ENCODE measurements at regions not wholly inside any gene's neighbourhood (a gene's known extent, or its start where the extent isn't known, plus 50 kb on each side); places are given as distances from the start of the nearest gene placed in this dataset.
A peak's percentile ranks its signal among the peaks of the same experiment; 100 is the strongest.

GRCh38 chr1:4395676-4396075, 258.7 kb upstream of the AJAP1 start:
- no peak for DNase-seq

- no peak for DNase-seq
Observed at GRCh38 chr1:4396551-4396950, 257.9 kb upstream of the AJAP1 start.

GRCh38 chr1:4397196-4397595, 257.2 kb upstream of the AJAP1 start:
- no peak for DNase-seq

GRCh38 chr1:4402032-4402431, 252.4 kb upstream of the AJAP1 start:
- no peak for DNase-seq

- no peak for DNase-seq
Observed at GRCh38 chr1:4404854-4405590, 249.4 kb upstream of the AJAP1 start.

GRCh38 chr1:4407851-4408250, 246.6 kb upstream of the AJAP1 start:
- DNase-seq, result no peak

GRCh38 chr1:4408380-4408779, 246.0 kb upstream of the AJAP1 start:
- no peak for DNase-seq

GRCh38 chr1:4411862-4412261, 242.5 kb upstream of the AJAP1 start:
- no peak for DNase-seq

GRCh38 chr1:4415476-4415875, 238.9 kb upstream of the AJAP1 start:
- DNase-seq, result no peak

GRCh38 chr1:4416189-4416588, 238.2 kb upstream of the AJAP1 start:
- no peak for DNase-seq

GRCh38 chr1:4418021-4418420, 236.4 kb upstream of the AJAP1 start:
- no peak for DNase-seq

- DNase-seq, result no peak
Observed at GRCh38 chr1:4421986-4422385, 232.4 kb upstream of the AJAP1 start.

- DNase-seq, result no peak
Observed at GRCh38 chr1:4422504-4423289, 231.7 kb upstream of the AJAP1 start.

GRCh38 chr1:4424254-4424653, 230.2 kb upstream of the AJAP1 start:
- no peak for DNase-seq

- DNase-seq, result no peak
Observed at GRCh38 chr1:4424766-4425165, 229.6 kb upstream of the AJAP1 start.

- DNase-seq, result peak; percentile 4
Observed at GRCh38 chr1:4425892-4426291, 228.5 kb upstream of the AJAP1 start.

- no peak for DNase-seq
Observed at GRCh38 chr1:4428711-4429110, 225.7 kb upstream of the AJAP1 start.

- DNase-seq, result no peak
Observed at GRCh38 chr1:4430406-4431365, 223.7 kb upstream of the AJAP1 start.

GRCh38 chr1:4431491-4431890, 222.9 kb upstream of the AJAP1 start:
- DNase-seq, result no peak

- DNase-seq, result no peak
Observed at GRCh38 chr1:4433075-4433474, 221.3 kb upstream of the AJAP1 start.

GRCh38 chr1:4444086-4444485, 210.3 kb upstream of the AJAP1 start:
- no peak for DNase-seq

- DNase-seq, result no peak
Observed at GRCh38 chr1:4447778-4448420, 206.5 kb upstream of the AJAP1 start.

GRCh38 chr1:4449972-4450371, 204.4 kb upstream of the AJAP1 start:
- DNase-seq, result no peak
